GM12864 (cell line): ENCODE measurements at regions not wholly inside any gene's neighbourhood (a gene's known extent, or its start where the extent isn't known, plus 50 kb on each side); places are given as distances from the start of the nearest gene placed in this dataset.
"Not testable (repeated sequence)": the region's sequence is repeated elsewhere in the genome, so short reads cannot be mapped to it uniquely, and the experiment has no call there.

Source experiments
- DNase-seq: peaks from one replicate; pipeline ENCODE4 v3.0.0-alpha.2; 2011; ENCODE audit warnings: low read depth
- H3K4me3 ChIP-seq: 2 replicates; pipeline ENCODE4 v1.5.1; 2011; ENCODE audit warnings: mild to moderate bottlenecking, low read depth, low read length, control low read depth
- CTCF ChIP-seq: IDR thresholded peaks from 2 replicates; pipeline ENCODE4 v1.5.1; 2011; ENCODE audit warnings: low read depth, mild to moderate bottlenecking, moderate library complexity, low read length, control low read depth, inconsistent platforms; ENCODE audit errors: missing control alignments

- H3K4me3 ChIP-seq = no peak overlapping the region
Observed at GRCh38 chr14:40219032-40219431, 786.8 kb upstream of the FBXO33 start.

GRCh38 chr14:40218282-40218941 lies 786.2 kb upstream of the FBXO33 start:
- no peak for TF ChIP-seq CTCF
- no peak for DNase-seq
- no peak overlapping the region for H3K4me3 ChIP-seq

More at GRCh38 chr14:40219032-40219431, 786.8 kb upstream of the FBXO33 start:
- DNase-seq = no peak
- TF ChIP-seq CTCF = no peak

GRCh38 chr14:40216976-40217375 lies 784.7 kb upstream of the FBXO33 start:
- H3K4me3 ChIP-seq = no peak overlapping the region
- no peak for DNase-seq
- no peak for TF ChIP-seq CTCF

GRCh38 chr14:40216408-40216807 lies 784.2 kb upstream of the FBXO33 start:
- H3K4me3 ChIP-seq = not testable (repeated sequence)

GRCh38 chr14:40213701-40214100 lies 781.5 kb upstream of the FBXO33 start:
- TF ChIP-seq CTCF = no peak
- no peak overlapping the region for H3K4me3 ChIP-seq
- DNase-seq = no peak

More at GRCh38 chr14:40216408-40216807, 784.2 kb upstream of the FBXO33 start:
- DNase-seq = not testable (repeated sequence)

DNA sequence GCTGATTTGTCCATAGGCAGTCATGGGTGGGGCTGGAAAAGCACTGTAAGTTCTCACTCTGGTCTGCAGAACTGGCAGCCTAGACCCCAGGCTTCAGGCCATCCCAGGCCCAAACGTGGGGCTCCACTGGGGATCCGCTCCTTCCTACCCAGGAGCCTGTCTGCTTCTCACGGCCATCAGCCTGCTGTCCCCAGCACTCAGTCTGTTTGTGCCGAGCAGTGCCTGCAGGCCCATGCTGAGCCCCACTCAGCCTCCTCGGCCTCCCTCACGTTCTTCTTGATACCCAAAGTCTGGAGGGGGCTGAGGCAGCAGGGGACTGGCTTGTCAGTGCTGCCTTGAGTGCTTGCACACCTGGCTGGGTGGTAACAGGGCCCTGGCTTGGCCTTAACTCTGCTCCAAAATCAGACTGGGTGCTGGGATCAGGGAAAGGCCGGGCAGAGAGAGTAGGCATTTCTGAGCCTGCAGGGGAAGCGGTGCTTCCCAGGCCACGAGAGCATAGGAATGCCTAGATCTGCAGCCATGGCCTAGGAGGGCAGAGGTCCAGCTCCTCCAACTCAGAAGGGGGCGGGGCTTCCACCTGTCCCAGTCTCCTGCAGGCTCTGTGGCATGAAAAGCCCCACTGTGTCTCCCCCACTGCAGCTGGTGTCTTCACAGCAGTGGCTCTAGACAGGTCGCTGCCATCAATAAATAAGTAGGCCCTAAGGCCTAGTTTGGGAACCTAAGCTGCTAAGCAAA lies 772.4 kb upstream of the FBXO33 start:
- H3K4me3 ChIP-seq = no peak overlapping the region
- no peak for TF ChIP-seq CTCF
- no peak for DNase-seq

GRCh38 chr14:40199101-40199500 lies 766.9 kb upstream of the FBXO33 start:
- no peak for DNase-seq
- TF ChIP-seq CTCF = no peak
- H3K4me3 ChIP-seq = no peak overlapping the region
